Epidermal melanocyte (primary cell): ENCODE measurements at regions not wholly inside any gene's neighbourhood (a gene's known extent, or its start where the extent isn't known, plus 50 kb on each side); places are given as distances from the start of the nearest gene placed in this dataset.
"Not testable (repeated sequence)": the region's sequence is repeated elsewhere in the genome, so short reads cannot be mapped to it uniquely, and the experiment has no call there.

Source experiments
- DNase-seq: peaks from one replicate; pipeline ENCODE4 v3.0.0; 2011; ENCODE audit warnings: low spot score; ENCODE audit not compliant: insufficient read length

DNA sequence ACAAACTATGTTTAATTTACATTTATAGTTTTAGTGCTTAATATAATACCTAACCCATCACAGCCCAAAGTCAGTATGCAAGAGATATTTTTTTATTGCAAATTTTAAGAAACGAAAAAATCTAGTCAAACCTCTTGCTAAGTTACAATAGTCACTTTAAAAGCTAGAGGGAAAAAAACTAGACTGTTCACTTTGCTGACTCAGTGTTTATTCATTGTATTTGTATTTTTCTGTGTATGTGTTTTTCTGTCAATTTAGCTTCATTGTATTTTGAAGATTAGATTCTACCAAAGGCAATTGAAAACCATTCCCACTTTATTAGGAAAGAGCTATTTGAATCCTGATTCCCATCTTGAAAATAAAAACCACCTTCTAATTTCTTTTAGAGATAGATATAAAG, 891.5 kb downstream of the SLC16A7 start:
- DNase-seq, result no peak

DNA sequence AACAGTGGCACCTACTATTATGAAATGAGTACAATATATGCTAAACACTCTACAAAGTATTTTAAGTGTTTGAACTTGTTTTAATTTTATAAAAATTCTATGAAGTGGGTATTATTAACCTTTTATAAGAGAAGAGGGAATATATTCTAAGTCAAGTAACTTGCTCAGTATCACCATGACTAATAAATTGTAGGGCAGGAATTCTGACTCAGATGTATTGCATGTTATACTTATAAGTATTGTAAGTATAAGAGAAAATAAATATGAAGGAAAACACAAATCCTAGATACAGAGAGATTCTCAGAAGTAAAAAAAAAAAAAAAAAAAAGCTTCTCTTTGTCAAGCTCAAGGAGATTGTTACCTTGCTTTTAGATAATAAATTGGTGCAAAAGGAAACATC, 893.2 kb downstream of the SLC16A7 start:
- no peak for DNase-seq

DNA sequence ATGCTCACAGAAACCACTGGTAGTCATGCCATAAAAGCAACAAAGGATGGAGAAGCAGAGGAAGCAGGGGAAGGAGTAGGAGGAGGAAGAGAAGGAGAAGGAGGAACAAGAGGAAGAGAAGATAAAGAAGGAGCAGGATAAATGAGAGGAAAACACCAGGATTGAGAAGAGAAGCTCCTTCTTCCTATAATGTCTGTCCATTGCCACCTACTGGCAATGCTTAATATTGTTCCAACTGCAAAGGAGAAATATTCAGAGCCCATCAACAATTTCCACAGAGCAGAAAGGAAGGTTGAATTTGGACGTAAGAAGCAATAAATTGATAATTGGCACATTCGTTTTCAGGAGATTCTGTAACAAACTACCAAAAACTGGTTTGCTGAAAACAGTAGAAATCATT, 898.4 kb downstream of the SLC16A7 start:
- no peak for DNase-seq

DNA sequence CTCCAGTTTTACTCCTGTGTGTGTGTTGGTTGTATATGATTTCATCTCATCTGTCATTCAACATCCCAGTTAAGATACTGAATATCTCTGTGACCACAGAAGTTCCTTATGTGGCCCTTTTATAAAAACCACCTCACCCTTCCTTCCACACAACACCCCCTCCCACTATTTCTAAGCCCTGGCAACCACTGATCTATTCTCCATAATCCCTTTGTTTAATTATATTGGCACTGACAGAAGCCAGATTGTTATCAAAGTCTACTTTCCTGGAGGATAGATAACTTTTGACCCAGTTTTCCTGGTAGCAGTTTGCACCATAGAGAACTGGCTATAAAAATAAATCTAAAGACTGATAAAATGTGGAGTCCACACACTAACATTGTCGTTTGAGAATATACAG, 902.8 kb downstream of the SLC16A7 start:
- no peak for DNase-seq

GRCh38 chr12:60501124-60501729, 905.4 kb downstream of the SLC16A7 start:
- no peak for DNase-seq

DNA sequence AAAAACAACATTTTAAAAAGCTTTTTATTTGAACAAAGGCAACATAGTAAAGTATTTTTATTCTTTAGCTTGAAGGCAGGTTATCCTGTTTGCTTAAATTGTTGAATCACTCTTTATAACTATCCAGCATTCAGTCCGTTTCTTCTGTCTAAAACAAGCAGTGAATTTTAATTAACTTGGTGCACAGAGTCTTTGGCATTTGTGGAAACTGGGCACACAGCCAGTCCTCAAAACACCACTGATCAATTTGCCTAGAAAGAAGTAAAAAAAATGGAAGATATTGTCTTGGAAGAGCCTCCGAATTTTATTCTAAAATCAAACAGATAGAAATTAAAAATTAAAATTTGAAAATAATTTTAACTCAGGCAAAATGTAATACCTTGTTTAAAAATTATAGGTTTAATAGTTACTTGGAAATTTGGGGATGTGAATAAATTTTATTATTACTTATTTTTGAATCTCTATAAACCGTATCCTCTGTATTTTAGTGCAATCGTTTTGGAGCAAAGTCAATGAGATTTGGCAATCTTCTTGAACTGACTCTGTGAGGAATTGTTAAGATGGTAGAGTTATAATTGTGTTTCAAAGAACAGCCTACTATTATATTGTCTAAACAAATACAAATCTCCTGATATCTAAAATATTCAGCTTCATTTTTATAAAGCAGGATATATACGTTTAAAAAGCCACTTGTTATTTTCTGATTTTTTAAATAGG, 927.0 kb downstream of the SLC16A7 start:
- no peak for DNase-seq

DNA sequence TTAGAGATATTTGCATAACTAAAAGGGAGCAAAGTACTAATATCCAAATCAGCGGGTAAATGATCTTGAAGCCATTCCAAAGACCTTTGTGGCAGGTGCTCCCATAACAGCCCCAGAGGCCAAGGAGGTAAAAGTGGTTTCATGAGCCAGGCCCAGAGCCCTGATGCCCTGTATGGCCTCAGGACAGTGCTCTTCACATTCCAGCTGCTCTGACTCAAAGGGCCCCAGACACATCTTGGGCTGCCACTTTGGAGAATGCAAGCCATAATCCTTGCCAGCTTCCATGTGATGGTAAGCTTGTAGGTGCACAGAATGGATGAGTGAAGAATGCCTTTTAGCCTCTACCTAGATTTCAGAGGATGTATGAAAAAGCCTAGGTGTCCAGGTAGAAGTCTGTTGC, 933.4 kb downstream of the SLC16A7 start:
- DNase-seq, result no peak

- DNase-seq, result no peak
These were observed 933.9 kb downstream of the SLC16A7 start for GRCh38 chr12:60529723-60530122.

DNA sequence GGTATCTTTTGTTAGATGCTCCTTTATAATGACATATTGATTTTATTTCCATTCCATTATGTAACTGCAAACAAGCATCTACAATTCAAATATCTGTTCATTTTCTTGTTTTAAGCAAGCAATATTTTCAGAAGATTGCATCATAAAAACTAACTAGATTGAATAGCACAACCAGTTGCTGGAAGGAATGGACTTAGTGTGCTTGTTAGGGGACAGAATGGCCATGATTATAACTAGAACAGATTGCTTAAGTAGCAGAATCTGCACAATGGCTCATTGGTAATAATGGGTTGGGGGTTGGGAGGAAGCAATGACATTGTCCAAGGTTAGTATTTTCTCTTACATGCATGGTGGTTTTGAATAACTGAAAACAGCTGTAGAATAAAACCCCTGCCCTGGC, 939.5 kb downstream of the SLC16A7 start:
- no peak for DNase-seq

DNA sequence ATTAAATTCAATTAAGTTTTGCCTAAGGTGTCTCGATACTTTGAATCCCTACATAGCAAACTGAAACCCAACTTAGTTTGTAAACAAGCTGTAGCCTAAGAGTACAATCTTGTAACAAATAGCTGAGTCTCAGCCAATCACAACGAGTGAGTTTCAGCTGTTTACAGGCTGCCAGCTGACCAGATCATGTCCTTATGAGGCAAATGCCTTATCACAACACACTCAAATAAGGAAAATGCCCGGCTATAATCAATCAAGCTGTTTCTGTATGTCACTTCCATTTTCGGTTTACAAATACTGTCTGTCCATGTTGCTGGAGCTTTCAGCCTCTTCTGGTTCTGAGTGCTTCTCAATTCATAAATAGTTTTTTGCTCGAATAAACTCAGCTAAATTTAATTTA, 943.8 kb downstream of the SLC16A7 start:
- DNase-seq, result no peak

- no peak for DNase-seq
These were observed 973.1 kb downstream of the SLC16A7 start for GRCh38 chr12:60568914-60569313.

GRCh38 chr12:60577607-60578006, 981.8 kb downstream of the SLC16A7 start:
- DNase-seq, result no peak

DNA sequence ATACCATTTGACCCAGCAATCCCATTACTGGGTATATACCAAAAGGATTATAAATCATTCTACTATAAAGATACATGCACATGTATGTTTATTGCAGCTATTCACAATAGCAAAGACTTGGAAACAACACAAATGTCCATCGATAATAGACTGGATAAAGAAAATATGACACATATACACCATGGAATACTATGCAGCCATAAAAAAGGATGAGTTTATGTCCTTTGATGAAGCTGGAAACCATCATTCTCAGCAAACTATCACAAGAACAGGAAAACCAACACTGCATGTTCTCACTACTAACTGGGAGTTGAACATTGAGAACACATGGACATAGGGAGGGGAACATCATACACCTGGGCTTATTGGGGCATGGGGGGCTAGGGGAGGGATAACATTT, 991.8 kb downstream of the SLC16A7 start:
- DNase-seq, result not testable (repeated sequence)

- DNase-seq, result no peak
These were observed 998.3 kb downstream of the SLC16A7 start for GRCh38 chr12:60594035-60594711.

DNA sequence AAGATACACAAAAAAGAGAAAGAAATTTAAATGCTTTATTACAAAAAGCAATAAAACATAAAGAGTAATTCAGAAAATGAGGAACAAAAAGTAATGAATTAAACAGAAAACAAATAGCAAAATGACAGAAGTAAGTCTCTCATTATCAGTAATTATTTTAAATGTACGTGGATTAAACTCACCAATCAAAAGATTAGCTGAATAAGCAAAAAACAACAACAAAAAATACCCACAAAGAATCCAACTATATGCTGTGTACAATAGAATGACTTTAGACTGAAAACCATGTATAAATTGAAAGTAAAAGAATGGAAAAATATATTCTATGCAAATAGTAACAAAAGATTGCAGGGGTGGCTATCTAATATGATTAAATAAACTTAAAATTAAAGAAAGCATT, 1006.8 kb downstream of the SLC16A7 start:
- DNase-seq, result no peak

- not testable (repeated sequence) for DNase-seq
These were observed 1007.6 kb downstream of the SLC16A7 start for GRCh38 chr12:60603475-60603874.

GRCh38 chr12:60616400-60616799, 1020.6 kb downstream of the SLC16A7 start:
- DNase-seq, result no peak

GRCh38 chr12:60630796-60631195, 1035.0 kb downstream of the SLC16A7 start:
- DNase-seq, result no peak

- DNase-seq, result no peak
These were observed 1048.2 kb downstream of the SLC16A7 start for GRCh38 chr12:60644076-60644475.

DNA sequence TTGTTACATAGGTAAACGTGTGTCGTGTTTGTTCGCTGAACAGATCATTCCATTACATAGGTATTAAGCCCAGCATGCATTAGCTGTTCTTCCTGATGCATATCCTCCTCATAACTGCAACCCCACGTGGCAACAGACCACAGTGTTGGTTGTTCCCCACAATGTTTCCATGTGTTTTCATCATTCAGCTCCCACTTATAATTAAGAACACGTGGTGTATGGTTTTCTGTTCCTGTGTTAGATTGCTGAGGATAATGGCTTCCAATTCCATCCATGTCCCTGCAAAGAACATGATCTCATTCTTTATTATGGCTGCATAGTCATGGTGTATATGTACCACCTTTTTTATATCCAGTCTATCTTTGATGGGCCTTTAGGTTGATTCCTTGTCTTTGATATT, 1071.1 kb downstream of the SLC16A7 start:
- no peak for DNase-seq

DNA sequence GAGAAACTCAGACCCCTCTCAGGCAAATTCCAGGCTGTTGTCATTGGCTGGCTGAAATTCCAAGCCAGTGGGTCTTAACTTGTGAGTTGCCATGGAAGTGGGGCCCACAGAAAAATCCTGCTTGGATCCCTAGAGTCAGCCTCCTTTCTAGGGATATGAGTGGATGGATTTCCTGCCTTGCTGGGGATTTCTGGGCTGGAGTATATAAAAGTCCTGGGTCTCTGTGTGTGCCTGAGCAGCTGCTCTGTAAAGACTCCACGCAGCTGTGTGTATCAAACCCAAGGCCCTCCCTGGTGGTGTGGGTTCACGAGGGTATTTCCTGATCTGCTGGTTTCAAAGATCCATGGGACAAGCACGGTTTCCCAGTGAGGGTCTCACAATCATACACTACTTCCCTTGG, 1077.1 kb downstream of the SLC16A7 start:
- no peak for DNase-seq

GRCh38 chr12:60684988-60685655, 1089.3 kb downstream of the SLC16A7 start:
- DNase-seq, result no peak
